Germinal center (tissue), 1 donor: ENCODE measurements at regions not wholly inside any gene's neighbourhood (a gene's known extent, or its start where the extent isn't known, plus 50 kb on each side); places are given as distances from the start of the nearest gene placed in this dataset.

ENCODE experiments used
- DNase-seq: peaks from one replicate; pipeline ENCODE4 v3.0.0; 2012; ENCODE audit warnings: mixed read lengths, low spot score

DNA sequence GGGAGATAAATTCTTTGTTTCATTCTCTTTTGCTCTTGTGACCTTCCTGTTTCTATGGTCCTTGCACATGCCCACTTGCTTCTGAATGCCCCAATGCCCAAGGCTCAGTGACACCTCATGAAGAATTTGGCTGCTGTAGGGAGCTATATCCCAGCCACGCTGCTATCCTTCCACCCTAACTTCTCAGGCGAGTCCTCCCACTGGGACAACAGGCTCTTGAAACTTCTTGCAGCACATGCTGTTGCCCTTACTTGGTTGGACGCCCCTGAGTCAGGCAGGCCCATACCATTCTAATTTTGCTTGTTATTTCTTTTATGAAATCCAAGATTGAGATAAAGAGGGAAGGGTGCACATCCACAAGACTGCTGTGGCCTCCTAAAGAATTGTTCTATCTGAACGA, 57.6 kb upstream of the BLID start:
- no peak for DNase-seq

DNA sequence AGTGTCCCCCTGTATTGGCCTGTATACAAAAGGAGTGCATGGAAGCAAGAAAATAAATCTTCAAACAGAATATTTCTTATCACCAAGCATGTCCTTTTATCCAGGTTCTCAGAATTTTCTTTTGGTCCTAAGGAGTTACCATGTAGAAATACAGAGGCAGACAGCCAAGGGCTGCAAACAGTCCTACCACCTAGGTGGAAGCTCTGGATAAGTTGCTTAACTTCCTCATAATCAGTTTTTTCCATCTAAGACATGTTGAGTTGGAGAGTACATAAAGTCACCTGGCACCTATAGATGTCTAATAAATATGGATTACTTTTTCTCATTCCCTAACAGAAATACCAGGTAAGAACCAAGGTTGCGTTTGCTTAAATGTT, 57.0 kb upstream of the BLID start:
- DNase-seq: no peak

DNA sequence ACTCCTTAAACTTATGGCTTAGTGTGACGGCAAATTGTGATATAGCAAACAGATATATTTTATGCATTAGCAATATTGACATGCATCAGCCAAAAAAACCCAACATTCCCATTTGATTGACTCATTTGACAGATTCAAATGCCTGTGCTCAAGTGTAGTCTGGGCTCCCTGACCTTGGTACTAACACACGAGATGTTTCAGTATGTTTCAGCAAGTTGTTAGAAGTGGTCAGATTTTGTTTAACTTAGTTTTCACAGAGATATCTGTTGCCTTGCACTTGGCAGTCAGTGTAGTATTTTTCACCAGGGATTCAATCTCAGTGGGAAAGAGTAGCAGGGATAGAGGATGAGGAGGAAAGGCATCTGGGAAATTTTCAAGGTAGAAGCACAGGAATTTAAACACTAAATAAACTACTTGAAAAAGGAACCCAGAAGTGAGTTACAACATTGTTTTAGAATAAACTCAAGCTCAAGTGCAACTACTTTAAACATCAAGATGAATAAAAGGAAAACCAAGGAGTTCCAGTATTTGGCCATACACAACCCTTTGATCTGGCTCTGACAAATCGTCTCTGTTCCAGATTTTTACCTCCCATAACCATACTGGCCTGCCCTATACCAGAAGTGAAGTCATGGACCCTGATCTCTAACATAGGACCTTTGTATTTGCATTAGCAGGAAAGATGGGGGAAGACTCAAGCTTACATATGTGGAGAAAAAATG, 56.5 kb upstream of the BLID start:
- no peak for DNase-seq

DNA sequence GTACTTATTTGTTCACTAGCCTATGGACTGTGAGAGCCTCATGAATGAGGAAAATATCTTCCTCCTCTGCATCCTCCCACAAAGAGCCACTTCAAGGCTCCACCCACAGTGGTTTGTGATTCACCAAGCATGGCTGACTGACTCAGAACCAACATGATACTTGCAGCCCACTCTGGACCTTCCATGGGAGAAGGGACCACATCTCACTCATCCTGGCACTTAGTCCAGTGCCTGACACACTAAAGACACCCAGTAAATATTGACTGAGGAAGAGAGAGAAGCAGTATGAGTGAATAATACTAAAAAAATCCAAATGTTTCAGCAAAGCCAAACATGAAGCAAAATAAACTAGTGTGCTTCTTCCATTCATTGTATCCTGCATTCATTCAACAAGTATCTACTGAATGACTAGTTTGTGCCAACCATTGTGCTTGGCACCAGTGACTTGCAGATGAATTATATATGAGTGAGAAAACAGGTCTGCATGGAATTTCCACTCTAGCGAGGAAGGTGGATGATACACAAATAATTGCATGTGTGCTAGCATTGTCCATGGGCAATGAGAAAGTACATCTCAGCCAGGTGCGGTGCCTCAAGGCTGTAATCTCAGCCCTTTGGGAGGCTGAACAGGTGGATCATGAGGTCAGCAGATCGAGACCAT, 54.9 kb upstream of the BLID start:
- no peak for DNase-seq

DNA sequence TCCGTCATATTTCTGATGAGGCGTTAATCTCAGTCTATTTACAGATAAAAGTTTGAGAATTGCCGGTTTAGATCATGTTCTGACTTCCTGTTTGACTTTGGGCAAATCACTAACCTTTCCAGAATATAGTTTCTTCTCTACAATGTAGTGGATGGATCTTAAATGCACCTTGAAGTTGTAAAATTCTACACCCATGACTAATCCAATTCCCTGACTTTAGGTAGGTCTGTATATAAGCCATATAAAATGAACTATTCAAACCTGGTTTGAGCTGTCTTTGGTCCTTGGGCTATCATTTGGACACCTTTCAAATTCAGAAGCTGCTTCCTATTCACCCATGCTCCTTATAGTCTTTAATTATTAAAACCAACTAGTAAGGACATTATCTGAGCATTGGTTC, 52.2 kb upstream of the BLID start:
- DNase-seq: no peak

DNA sequence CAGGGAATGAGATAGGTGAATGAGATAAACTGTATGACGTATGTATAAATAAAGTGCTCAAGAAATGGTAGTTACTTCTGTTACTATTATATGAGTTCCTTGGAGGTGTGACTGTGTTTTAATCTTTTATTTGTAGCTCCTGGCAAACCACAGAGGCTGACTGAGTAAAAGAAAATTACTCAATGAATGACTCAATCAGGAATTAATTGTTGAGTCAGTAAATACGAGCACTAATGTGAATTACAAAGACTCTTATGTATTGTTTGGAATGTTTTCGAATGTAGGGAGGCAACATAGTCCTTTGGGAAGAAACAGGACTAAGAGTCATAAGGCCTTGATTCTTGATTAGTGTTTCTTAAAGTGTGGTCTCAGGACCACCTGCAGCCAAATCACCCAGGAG, 51.1 kb upstream of the BLID start:
- DNase-seq: no peak

DNA sequence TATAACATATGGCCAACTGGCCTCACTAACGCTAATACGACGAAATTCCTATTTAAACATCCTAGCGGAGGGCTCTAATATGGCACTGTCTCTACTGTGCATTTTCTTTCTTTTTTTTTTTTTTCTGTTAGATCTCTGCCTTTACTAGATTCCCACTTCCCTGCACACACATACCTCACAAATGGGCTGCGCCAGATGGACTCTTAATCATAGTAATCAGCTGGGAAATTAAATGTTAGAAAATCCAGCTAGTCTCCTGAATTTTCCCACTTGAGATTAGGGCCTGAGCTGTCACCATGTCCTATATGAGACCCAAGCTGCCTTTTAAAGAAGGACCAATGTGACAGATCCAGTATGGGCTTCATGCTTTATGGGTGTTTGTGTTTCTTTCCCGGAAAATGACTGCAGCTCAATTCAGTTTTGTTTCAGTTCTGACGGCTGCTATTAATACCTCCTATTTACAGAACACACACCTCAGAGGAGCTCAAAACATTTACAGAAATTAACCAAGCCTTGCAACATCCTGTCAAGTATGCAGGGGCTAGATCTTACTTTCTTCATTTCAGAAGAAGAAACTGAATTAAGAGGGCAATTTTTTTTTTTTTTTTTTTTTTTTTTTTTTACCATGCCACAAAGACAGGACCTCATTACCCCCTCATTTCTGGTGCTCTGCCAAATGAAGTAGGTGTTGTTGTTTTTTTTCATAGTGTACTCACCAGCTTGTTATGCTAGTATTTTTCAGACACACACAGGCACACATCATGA, 49.8 kb upstream of the BLID start:
- DNase-seq: no peak
